ENCODE measurements at regions not wholly inside any gene's neighbourhood (a gene's known extent, or its start where the extent isn't known, plus 50 kb on each side); places are given as distances from the start of the nearest gene placed in this dataset.

DNA sequence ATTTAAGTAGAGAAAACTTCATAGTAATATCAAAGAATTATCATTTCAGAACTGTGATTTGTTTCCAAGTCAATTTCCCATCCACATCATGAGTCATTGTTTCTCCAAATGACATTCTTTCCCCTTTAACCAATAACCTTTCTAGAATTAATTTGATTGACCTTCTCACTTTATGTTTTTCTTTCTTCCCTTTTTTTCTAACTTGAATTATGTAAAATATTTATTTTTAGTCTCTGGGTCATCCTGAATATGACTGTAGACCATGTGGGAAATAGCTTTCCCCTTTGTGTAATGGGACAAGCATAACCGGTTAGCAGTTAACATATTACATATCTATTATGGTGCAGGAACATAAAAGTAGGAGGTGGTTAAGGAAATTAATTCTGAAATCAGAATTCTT lies 291.1 kb downstream of the GJA1 start:
- Histone ChIP-seq H3K9me3 (ENCODE audit: control insufficient read depth, low read depth, low read length) (no peaks in the 10 kb centered on the region), H2BK15ac (ENCODE audit: low read depth, low read length) (no peak overlapping the region), H3K4ac (ENCODE audit: low read depth, low read length) (no peak overlapping the region), H2BK120ac (ENCODE audit: low read depth, low read length, poor library complexity, severe bottlenecking) (no peak overlapping the region), H3K14ac (ENCODE audit: insufficient read depth, low read length) (no peak overlapping the region), H3T11ph (ENCODE audit: low read length) (no peak overlapping the region), H2BK12ac (ENCODE audit: insufficient read length, low read depth, low read length) (no peak overlapping the region), H3K79me1 (ENCODE audit: insufficient read depth, low read depth, low read length, poor library complexity, severe bottlenecking) (no peaks in the 10 kb centered on the region), H4K5ac (ENCODE audit: insufficient read length, low read depth, low read length) (no peak overlapping the region), H3K18ac (ENCODE audit: insufficient read length, low read depth, low read length) (no peak overlapping the region), H2BK5ac (ENCODE audit: insufficient read length, low read length) (no peak overlapping the region), H4K91ac (ENCODE audit: insufficient read length, low read depth, low read length) (no peak overlapping the region), H2BK20ac (ENCODE audit: low read depth, low read length, poor library complexity, severe bottlenecking) (no peak overlapping the region), H4K20me1 (ENCODE audit: control insufficient read depth, insufficient read depth, insufficient read length) (no peaks in the 10 kb centered on the region), H3K4me2 (ENCODE audit: insufficient read depth, insufficient read length, low read length) (no peak overlapping the region), H2AFZ (ENCODE audit: low read length) (no peak overlapping the region), H3K23ac (ENCODE audit: insufficient read length, low read depth, low read length) (no peak overlapping the region), H3K79me2 (ENCODE audit: insufficient read depth, low read length) (no peaks in the 10 kb centered on the region), H3K27me3 (ENCODE audit: insufficient read depth, low read length) (no peaks in the 10 kb centered on the region), H3K56ac (ENCODE audit: insufficient read length, low read depth, low read length) (no peak overlapping the region), H3K23me2 (ENCODE audit: insufficient read length, low read depth, low read length, poor library complexity, severe bottlenecking) (no peaks in the 10 kb centered on the region), H3K9ac (ENCODE audit: extremely low read depth, insufficient read length, low read length) (no peak overlapping the region), H4K8ac (replicated peaks; ENCODE audit: insufficient read length, low read depth, low read length) (no peak overlapping the region), H3K4me1 (ENCODE audit: insufficient read depth, low read length) (no peaks in the 10 kb centered on the region), H3K27ac (ENCODE audit: insufficient read length, low read depth, low read length) (no peak overlapping the region), H2AK5ac (ENCODE audit: insufficient read length, low read length) (no peak overlapping the region)
- Mint-ChIP-seq H3K36me3 (ENCODE audit: insufficient read depth in 1 of 3, low read depth in 3 of 3) (peaks cover 8 to 15% (median 13%) of the 10 kb centered on the region in 3 experiments), H3K4me3 (no peak overlapping the region), H3K9me3 (peaks cover 13 to 18% of the 10 kb centered on the region in 2 experiments), H3K27me3 (ENCODE audit: low read depth) (no peaks in the 10 kb centered on the region), H3K27ac (no peak overlapping the region), H3K4me1 (no peaks in the 10 kb centered on the region)
- no peak for DNase-seq
- TF ChIP-seq, protein P1, sequence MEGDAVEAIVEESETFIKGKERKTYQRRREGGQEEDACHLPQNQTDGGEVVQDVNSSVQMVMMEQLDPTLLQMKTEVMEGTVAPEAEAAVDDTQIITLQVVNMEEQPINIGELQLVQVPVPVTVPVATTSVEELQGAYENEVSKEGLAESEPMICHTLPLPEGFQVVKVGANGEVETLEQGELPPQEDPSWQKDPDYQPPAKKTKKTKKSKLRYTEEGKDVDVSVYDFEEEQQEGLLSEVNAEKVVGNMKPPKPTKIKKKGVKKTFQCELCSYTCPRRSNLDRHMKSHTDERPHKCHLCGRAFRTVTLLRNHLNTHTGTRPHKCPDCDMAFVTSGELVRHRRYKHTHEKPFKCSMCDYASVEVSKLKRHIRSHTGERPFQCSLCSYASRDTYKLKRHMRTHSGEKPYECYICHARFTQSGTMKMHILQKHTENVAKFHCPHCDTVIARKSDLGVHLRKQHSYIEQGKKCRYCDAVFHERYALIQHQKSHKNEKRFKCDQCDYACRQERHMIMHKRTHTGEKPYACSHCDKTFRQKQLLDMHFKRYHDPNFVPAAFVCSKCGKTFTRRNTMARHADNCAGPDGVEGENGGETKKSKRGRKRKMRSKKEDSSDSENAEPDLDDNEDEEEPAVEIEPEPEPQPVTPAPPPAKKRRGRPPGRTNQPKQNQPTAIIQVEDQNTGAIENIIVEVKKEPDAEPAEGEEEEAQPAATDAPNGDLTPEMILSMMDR (conservative IDR thresholded peaks at IDR 0.05) = no peak
- WGBS (ENCODE audit: extremely low coverage, insufficient read length, low lambda C conversion rate) = no CpG with 5 or more reads among the region's 1 CpG

Measured in H9 (cell line).